GM12878 (cell line): ENCODE measurements at regions not wholly inside any gene's neighbourhood (a gene's known extent, or its start where the extent isn't known, plus 50 kb on each side); places are given as distances from the start of the nearest gene placed in this dataset.

Experiments used
- ATAC-seq: fragments of 200-7000 bp; cut with Tn5 transposase; 3 replicates; pipeline ENCODE4 v1.9.1; 2020; ENCODE audit warnings: mild to moderate bottlenecking, moderate library complexity
- BruUV-seq: library from RNA; stranded (reverse); fragments of 400-500 nt; replicated peaks from 2 replicates; lab custom pipeline; 2021; lab: Mats Ljungman, UMichigan
- CTCF ChIA-PET: fragments of 300-600 bp; sonication (Branson Sonifier 250); formaldehyde crosslinking; extraction: SDS; loops from one replicate; lab custom pipeline; 2021; ENCODE audit warnings: inconsistent platforms; lab: Yijun Ruan, JAX
- POLR2A ChIA-PET: fragments of 350-600 bp; formaldehyde crosslinking; extraction: SDS; loops from one replicate; lab custom pipeline; 2021; ENCODE audit warnings: inconsistent platforms; lab: Charles Lee
- RAD21 ChIA-PET: fragments of 300-600 bp; sonication (Branson Sonifier 250); formaldehyde crosslinking; loops from one replicate; lab custom pipeline; 2023; ENCODE audit warnings: antibody characterized with exemption; ENCODE audit not compliant: unreplicated experiment; lab: Charles Lee
- SMC1A ChIA-PET: fragments of 300-600 bp; sonication (Branson Sonifier 250); formaldehyde crosslinking; loops from one replicate; lab custom pipeline; 2023; ENCODE audit not compliant: unreplicated experiment, uncharacterized antibody; lab: Charles Lee
- DNase-seq: peaks from one replicate; pipeline ENCODE4 v3.0.0-alpha.2; 2011; ENCODE audit warnings: low read depth, low spot score
- FAIRE-seq: peaks from 3 replicates; lab custom pipeline; 2011; peaks lifted over from hg19 to GRCh38; lab: Jason Lieb, UNC
- H2AFZ ChIP-seq: 2 replicates; pipeline ENCODE4 v1.6.0; 2011; ENCODE audit warnings: low read depth, low read length, control low read depth; ENCODE audit not compliant: control insufficient read depth
- H3K27ac ChIP-seq: 2 replicates; pipeline ENCODE4 v1.5.1; 2011; ENCODE audit warnings: control low read depth; ENCODE audit not compliant: control insufficient read depth, insufficient read depth
- H3K27me3 ChIP-seq, 2 experiments: replicated peaks in 1 of 2; 2 replicates each; pipeline versions ENCODE4 v1.6.0 to v1.6.1; 2011; ENCODE audit warnings: low read length in 1 of 2; ENCODE audit not compliant: control insufficient read depth in 2 of 2, insufficient read depth in 2 of 2
- H3K36me3 ChIP-seq, 2 experiments: 2 replicates each; pipeline ENCODE4 v1.5.1; 2011; ENCODE audit warnings: low read length in 1 of 2; ENCODE audit not compliant: control insufficient read depth in 2 of 2, insufficient read depth in 2 of 2
- H3K4me1 ChIP-seq: 2 replicates; pipeline ENCODE4 v1.6.1; 2011; ENCODE audit warnings: mild to moderate bottlenecking, low read length, moderate library complexity, mixed read lengths; ENCODE audit not compliant: control insufficient read depth, insufficient read depth
- H3K4me2 ChIP-seq: 2 replicates; pipeline ENCODE4 v1.6.0; 2011; ENCODE audit warnings: control low read depth; ENCODE audit not compliant: control insufficient read depth, insufficient read depth
- H3K4me3 ChIP-seq: fragments of 200-600 bp; sonication (generic); 2 replicates; pipeline ENCODE4 v1.5.1; 2016
- H3K79me2 ChIP-seq: 2 replicates; pipeline ENCODE4 v1.6.0; 2011; ENCODE audit warnings: low read length; ENCODE audit not compliant: control insufficient read depth, insufficient read depth
- H3K9ac ChIP-seq: 2 replicates; pipeline ENCODE4 v1.8.0; 2011; ENCODE audit warnings: low read length, control low read depth, mixed read lengths; ENCODE audit not compliant: control insufficient read depth, insufficient read depth
- H3K9me3 ChIP-seq: replicated peaks from 3 replicates; pipeline ENCODE4 v1.5.1; 2011; ENCODE audit warnings: mild to moderate bottlenecking, low read length; ENCODE audit not compliant: control insufficient read depth, insufficient read depth
- H4K20me1 ChIP-seq: 2 replicates; pipeline ENCODE4 v1.6.0; 2011; ENCODE audit not compliant: control insufficient read depth, insufficient read depth
- BCLAF1 ChIP-seq: fragments of 450-650 bp; IDR thresholded peaks from 2 replicates; pipeline ENCODE4 v1.6.1; 2017; ENCODE audit warnings: antibody characterized with exemption, mild to moderate bottlenecking, moderate library complexity
- JUND ChIP-seq: IDR thresholded peaks from 2 replicates; pipeline ENCODE4 v1.6.1; 2012; ENCODE audit warnings: low read depth, mild to moderate bottlenecking, low read length, improper control_type of control experiment, moderate library complexity
- MTA2 ChIP-seq: fragments of 450-650 bp; IDR thresholded peaks from 2 replicates; pipeline ENCODE4 v1.6.1; 2016; ENCODE audit warnings: low read depth, mild to moderate bottlenecking, moderate library complexity
- MXI1 ChIP-seq: fragments of 150-350 bp; IDR thresholded peaks from 2 replicates; pipeline ENCODE4 v1.6.1; 2011; ENCODE audit warnings: low read depth, mild to moderate bottlenecking, inconsistent platforms, low read length, improper control_type of control experiment
- NR2F1 ChIP-seq: fragments of 450-650 bp; conservative IDR thresholded peaks from 2 replicates; pipeline ENCODE4 v1.6.1; 2017; ENCODE audit warnings: mild to moderate bottlenecking
- RELA ChIP-seq: fragments of 450-650 bp; IDR thresholded peaks from 2 replicates; pipeline ENCODE4 v1.8.0; 2014; ENCODE audit warnings: borderline replicate concordance; ENCODE audit not compliant: partially characterized antibody
- SIN3A ChIP-seq: IDR thresholded peaks from 2 replicates; pipeline ENCODE4 v1.6.1; 2012; ENCODE audit warnings: low read depth, low read length, improper control_type of control experiment
- SKIL ChIP-seq: fragments of 450-650 bp; IDR thresholded peaks from 2 replicates; pipeline ENCODE4 v1.6.1; 2017; ENCODE audit warnings: mild to moderate bottlenecking, low read depth, inconsistent platforms; ENCODE audit not compliant: poor library complexity, severe bottlenecking
- USF1 ChIP-seq: IDR thresholded peaks from 2 replicates; pipeline ENCODE4 v1.6.1; 2011; ENCODE audit warnings: borderline replicate concordance, low read depth, mild to moderate bottlenecking, moderate library complexity, mixed read lengths, low read length; ENCODE audit not compliant: insufficient read depth; ENCODE audit errors: extremely low read length
- ZBED1 ChIP-seq: IDR thresholded peaks from 2 replicates; pipeline ENCODE4 v1.6.1; 2016; ENCODE audit warnings: borderline replicate concordance
- ZBTB33 ChIP-seq: fragments of 450-650 bp; IDR thresholded peaks from 2 replicates; pipeline ENCODE4 v1.6.1; 2017; ENCODE audit warnings: mild to moderate bottlenecking
- ZNF687 ChIP-seq: fragments of 450-650 bp; IDR thresholded peaks from 2 replicates; pipeline ENCODE4 v1.6.1; 2017; ENCODE audit warnings: mild to moderate bottlenecking, moderate library complexity
- ZSCAN29 ChIP-seq: fragments of 450-650 bp; IDR thresholded peaks from 2 replicates; pipeline ENCODE4 v1.6.1; 2017; ENCODE audit warnings: mild to moderate bottlenecking, moderate library complexity
- WGBS: methylation state at CpG from one replicate; pipeline ENCODE4 v1.1.6; 2016; ENCODE audit warnings: low lambda C conversion rate; ENCODE audit not compliant: insufficient replicate concordance, insufficient coverage; ENCODE audit errors: missing lambda C conversion rate; 5-methylcytosine and 5-hydroxymethylcytosine counted together
- in situ Hi-C: fragments of 300-500 bp; cut with MboI; formaldehyde crosslinking; loops from 9 replicates; pipeline ENCODE4 v1.14.3; 2018; ENCODE audit warnings: mixed read lengths
- intact Hi-C: fragments of 100-400 bp; cut with micrococcal nuclease; formaldehyde crosslinking; loops from one replicate; pipeline ENCODE4 v1.14.2; 2022; ENCODE audit not compliant: unreplicated experiment

- ChIA-PET RAD21 (interaction anchor here (0.5 kb wide), 1 partner anchor 83 kb away, joined by 3 read pairs; no protein-coding TSS in a partner anchor), CTCF (no interaction called here), POLR2A (no interaction called here), SMC1A (no interaction called here)
- intact Hi-C loops (no loop called here), in situ Hi-C loops (no loop called here)
- Histone ChIP-seq H3K36me3 (no peaks in the 10 kb centered on the region), H3K9me3 (no peaks in the 10 kb centered on the region), H2AFZ (no peak overlapping the region), H3K4me1 (no peaks in the 10 kb centered on the region), H3K9ac (no peak overlapping the region), H3K27ac (no peak overlapping the region), H3K4me2 (no peak overlapping the region), H3K27me3 (no peaks in the 10 kb centered on the region), H3K4me3 (no peak overlapping the region), H4K20me1 (no peaks in the 10 kb centered on the region), H3K79me2 (no peaks in the 10 kb centered on the region)
- no peak for FAIRE-seq
- WGBS = 0% methylated on average over 2 of the region's 2 CpGs
- BruUV-seq = no TSS peak
- DNase-seq = no peak
- no peak for ATAC-seq
- TF ChIP-seq MTA2 (no peak), USF1 (no peak), JUND (no peak), ZNF687 (no peak), NR2F1 (no peak), SIN3A (no peak), ZBED1 (no peak), SKIL (no peak), RELA (no peak), MXI1 (no peak), ZSCAN29 (no peak), ZBTB33 (no peak), BCLAF1 (no peak)
Measured at GRCh38 chr7:68401313-68401712, 1197.0 kb upstream of the AUTS2 start.
